H1 (cell line): ENCODE measurements at regions not wholly inside any gene's neighbourhood (a gene's known extent, or its start where the extent isn't known, plus 50 kb on each side); places are given as distances from the start of the nearest gene placed in this dataset.

ENCODE experiments used
- ASH2L ChIP-seq: fragments of 200-600, 300-600 bp; sonication (generic); IDR thresholded peaks from one replicate; pipeline ENCODE4 v1.7.1; 2017; ENCODE audit warnings: low read length
- BRCA1 ChIP-seq: IDR thresholded peaks from 2 replicates; pipeline ENCODE4 v1.6.1; 2012; ENCODE audit warnings: low read depth, low read length, improper control_type of control experiment

DNA sequence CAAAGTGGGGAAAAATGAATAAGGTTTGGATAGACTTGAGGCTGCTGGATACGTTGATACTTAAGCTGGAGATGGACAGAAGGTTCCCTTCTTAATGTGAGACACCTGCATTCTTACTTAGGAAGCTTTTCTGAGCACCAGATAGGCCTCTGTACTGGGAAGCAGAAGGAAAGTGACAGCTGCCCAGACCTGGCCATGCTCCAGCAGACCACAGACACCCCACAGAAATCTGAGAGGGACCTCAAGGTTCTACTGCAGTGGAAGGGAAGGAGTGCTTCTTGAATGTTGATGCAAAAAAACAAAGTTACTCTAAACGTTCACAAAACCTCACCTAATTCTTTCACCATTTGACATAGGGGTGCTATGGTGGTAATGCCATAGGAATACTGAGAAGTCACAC, 642.1 kb upstream of the ID2 start (continued):
- TF ChIP-seq BRCA1 (no peak), ASH2L (no peak)
